Endodermal cell (in vitro differentiated cells): ENCODE measurements at regions not wholly inside any gene's neighbourhood (a gene's known extent, or its start where the extent isn't known, plus 50 kb on each side); places are given as distances from the start of the nearest gene placed in this dataset.

Source experiments
- DNase-seq: peaks from one replicate; pipeline ENCODE4 v3.0.0-alpha.2; 2017
- H3K27ac ChIP-seq: 2 replicates; pipeline ENCODE4 v1.5.1; 2013; ENCODE audit warnings: mild to moderate bottlenecking, low read depth, low read length, moderate library complexity
- H3K27me3 ChIP-seq: 2 replicates; pipeline ENCODE4 v1.6.1; 2013; ENCODE audit warnings: mild to moderate bottlenecking, low read length, moderate library complexity; ENCODE audit not compliant: insufficient read depth, control insufficient read depth, poor library complexity, severe bottlenecking
- H3K36me3 ChIP-seq: 2 replicates; pipeline ENCODE4 v1.7.0; 2013; ENCODE audit warnings: mild to moderate bottlenecking, low read length, moderate library complexity; ENCODE audit not compliant: control insufficient read depth, insufficient read depth
- H3K4me1 ChIP-seq: one replicate; pipeline ENCODE4 v1.7.0; 2013; ENCODE audit warnings: low read length; ENCODE audit not compliant: control insufficient read depth, insufficient read depth
- H3K4me3 ChIP-seq: 2 replicates; pipeline ENCODE4 v1.5.1; 2013; ENCODE audit warnings: mild to moderate bottlenecking, low read length, moderate library complexity
- H3K9ac ChIP-seq: 2 replicates; pipeline ENCODE4 v1.6.1; 2013; ENCODE audit warnings: mild to moderate bottlenecking, low read length, moderate library complexity; ENCODE audit not compliant: poor library complexity, severe bottlenecking; ENCODE audit errors: extremely low read depth
- H3K9me3 ChIP-seq: 2 replicates; pipeline ENCODE4 v1.6.1; 2013; ENCODE audit warnings: mild to moderate bottlenecking, low read length, moderate library complexity; ENCODE audit not compliant: control insufficient read depth
- H3K27ac Mint-ChIP-seq: 2 replicates; pipeline ENCODE4 v1.8.0; 2020; ENCODE audit warnings: mixed read lengths
- H3K27me3 Mint-ChIP-seq: 2 replicates; pipeline ENCODE4 v1.8.0; 2021; ENCODE audit warnings: mild to moderate bottlenecking, mixed read lengths; ENCODE audit not compliant: insufficient read depth
- H3K36me3 Mint-ChIP-seq: 2 replicates; pipeline ENCODE4 v1.8.0; 2020; ENCODE audit warnings: low read depth, mixed read lengths
- H3K4me1 Mint-ChIP-seq: 2 replicates; pipeline ENCODE4 v1.8.0; 2020; ENCODE audit warnings: mixed read lengths
- H3K4me3 Mint-ChIP-seq: 2 replicates; pipeline ENCODE4 v1.8.0; 2020; ENCODE audit warnings: mild to moderate bottlenecking, moderate library complexity, mixed read lengths
- H3K9me3 Mint-ChIP-seq: 2 replicates; pipeline ENCODE4 v1.8.0; 2020; ENCODE audit warnings: mild to moderate bottlenecking, mixed read lengths
- WGBS, 2 experiments: methylation state at CpG; one replicate each; pipeline versions ENCODE4 v1.1.5 to v1.1.7; 2013; ENCODE audit warnings: missing lambda C conversion rate in 2 of 2, mixed read lengths in 1 of 2; ENCODE audit not compliant: insufficient coverage in 1 of 2, insufficient read length in 1 of 2; 5-methylcytosine and 5-hydroxymethylcytosine counted together
- TF ChIP-seq, protein P1 (sequence below): fragments of 200-600 bp; sonication (generic); conservative IDR thresholded peaks from 2 replicates; pipeline ENCODE4 v1.5.0; 2021; ENCODE audit warnings: antibody characterized with exemption, mild to moderate bottlenecking

- no peak overlapping the region for H3K4me3 ChIP-seq
- no peak for DNase-seq
- H3K36me3 ChIP-seq = no peaks in the 10 kb centered on the region
- no peaks in the 10 kb centered on the region for H3K36me3 Mint-ChIP-seq
- WGBS, 2 experiments = 95% methylated on average over 5 of the region's 5 CpGs
- no peaks in the 10 kb centered on the region for H3K9me3 Mint-ChIP-seq
- no peaks in the 10 kb centered on the region for H3K27me3 ChIP-seq
- H3K9ac ChIP-seq = no peak overlapping the region
- H3K27ac Mint-ChIP-seq = no peak overlapping the region
- no peaks in the 10 kb centered on the region for H3K9me3 ChIP-seq
- no peak overlapping the region for H3K4me3 Mint-ChIP-seq
- H3K4me1 ChIP-seq = no peaks in the 10 kb centered on the region
- peaks cover 7% of the 10 kb centered on the region for H3K27me3 Mint-ChIP-seq
- TF ChIP-seq, protein P1, sequence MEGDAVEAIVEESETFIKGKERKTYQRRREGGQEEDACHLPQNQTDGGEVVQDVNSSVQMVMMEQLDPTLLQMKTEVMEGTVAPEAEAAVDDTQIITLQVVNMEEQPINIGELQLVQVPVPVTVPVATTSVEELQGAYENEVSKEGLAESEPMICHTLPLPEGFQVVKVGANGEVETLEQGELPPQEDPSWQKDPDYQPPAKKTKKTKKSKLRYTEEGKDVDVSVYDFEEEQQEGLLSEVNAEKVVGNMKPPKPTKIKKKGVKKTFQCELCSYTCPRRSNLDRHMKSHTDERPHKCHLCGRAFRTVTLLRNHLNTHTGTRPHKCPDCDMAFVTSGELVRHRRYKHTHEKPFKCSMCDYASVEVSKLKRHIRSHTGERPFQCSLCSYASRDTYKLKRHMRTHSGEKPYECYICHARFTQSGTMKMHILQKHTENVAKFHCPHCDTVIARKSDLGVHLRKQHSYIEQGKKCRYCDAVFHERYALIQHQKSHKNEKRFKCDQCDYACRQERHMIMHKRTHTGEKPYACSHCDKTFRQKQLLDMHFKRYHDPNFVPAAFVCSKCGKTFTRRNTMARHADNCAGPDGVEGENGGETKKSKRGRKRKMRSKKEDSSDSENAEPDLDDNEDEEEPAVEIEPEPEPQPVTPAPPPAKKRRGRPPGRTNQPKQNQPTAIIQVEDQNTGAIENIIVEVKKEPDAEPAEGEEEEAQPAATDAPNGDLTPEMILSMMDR = no peak
- no peaks in the 10 kb centered on the region for H3K4me1 Mint-ChIP-seq
- H3K27ac ChIP-seq = no peak overlapping the region
These were observed 252.0 kb downstream of the UTP18 start for GRCh38 chr17:51512220-51512907.

- no peak overlapping the region for H3K27ac Mint-ChIP-seq
- H3K9me3 Mint-ChIP-seq = no peaks in the 10 kb centered on the region
- Histone ChIP-seq H3K4me1 (no peaks in the 10 kb centered on the region), H3K27me3 (no peaks in the 10 kb centered on the region), H3K9ac (no peak overlapping the region), H3K9me3 (no peaks in the 10 kb centered on the region), H3K27ac (no peak overlapping the region), H3K4me3 (no peak overlapping the region), H3K36me3 (no peaks in the 10 kb centered on the region)
- no peak overlapping the region for H3K4me3 Mint-ChIP-seq
- no peak for DNase-seq
- 72 to 94% methylated on average over 3 of the region's 3 CpGs for WGBS, 2 experiments
- H3K4me1 Mint-ChIP-seq = no peaks in the 10 kb centered on the region
- H3K36me3 Mint-ChIP-seq = no peaks in the 10 kb centered on the region
- TF ChIP-seq, protein P1 = no peak
- H3K27me3 Mint-ChIP-seq = peaks cover 4% of the 10 kb centered on the region
These were observed 256.6 kb downstream of the UTP18 start for GRCh38 chr17:51516924-51517323.

DNA sequence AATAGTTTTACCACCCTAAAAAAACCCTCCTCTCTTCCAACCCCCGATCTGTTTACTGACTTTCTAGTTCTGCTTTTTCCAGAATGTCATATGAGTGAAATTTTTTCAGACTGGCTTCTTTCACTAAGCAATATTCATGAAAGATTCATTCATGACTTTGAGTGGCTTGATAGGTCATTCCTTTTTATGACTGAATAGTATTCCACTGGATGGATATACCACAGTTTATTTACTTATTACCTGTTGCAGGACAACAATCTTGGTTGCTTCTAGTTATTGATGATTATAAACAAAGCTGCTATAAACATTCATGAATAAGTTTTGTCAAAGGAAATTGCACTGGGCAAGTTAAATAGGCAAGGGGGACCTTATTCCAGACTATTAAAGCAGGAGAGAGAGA, 264.2 kb downstream of the UTP18 start:
- Mint-ChIP-seq H3K4me3 (no peak overlapping the region), H3K4me1 (no peaks in the 10 kb centered on the region), H3K36me3 (no peaks in the 10 kb centered on the region), H3K9me3 (no peaks in the 10 kb centered on the region), H3K27ac (no peak overlapping the region), H3K27me3 (peaks cover 2% of the 10 kb centered on the region)
- H3K9ac ChIP-seq = no peak overlapping the region
- H3K27me3 ChIP-seq = no peaks in the 10 kb centered on the region
- H3K9me3 ChIP-seq = peaks cover 6% of the 10 kb centered on the region
- no peak overlapping the region for H3K4me3 ChIP-seq
- 100% methylated on average over 1 of the region's 1 CpG; no CpG with 5 or more reads in 1 of the 2 experiments for WGBS, 2 experiments
- no peak for DNase-seq
- no peak overlapping the region for H3K27ac ChIP-seq
- H3K4me1 ChIP-seq = no peaks in the 10 kb centered on the region
- no peaks in the 10 kb centered on the region for H3K36me3 ChIP-seq
- TF ChIP-seq, protein P1 = no peak
